ENCODE measurements at regions not wholly inside any gene's neighbourhood (a gene's known extent, or its start where the extent isn't known, plus 50 kb on each side); places are given as distances from the start of the nearest gene placed in this dataset.

DNA sequence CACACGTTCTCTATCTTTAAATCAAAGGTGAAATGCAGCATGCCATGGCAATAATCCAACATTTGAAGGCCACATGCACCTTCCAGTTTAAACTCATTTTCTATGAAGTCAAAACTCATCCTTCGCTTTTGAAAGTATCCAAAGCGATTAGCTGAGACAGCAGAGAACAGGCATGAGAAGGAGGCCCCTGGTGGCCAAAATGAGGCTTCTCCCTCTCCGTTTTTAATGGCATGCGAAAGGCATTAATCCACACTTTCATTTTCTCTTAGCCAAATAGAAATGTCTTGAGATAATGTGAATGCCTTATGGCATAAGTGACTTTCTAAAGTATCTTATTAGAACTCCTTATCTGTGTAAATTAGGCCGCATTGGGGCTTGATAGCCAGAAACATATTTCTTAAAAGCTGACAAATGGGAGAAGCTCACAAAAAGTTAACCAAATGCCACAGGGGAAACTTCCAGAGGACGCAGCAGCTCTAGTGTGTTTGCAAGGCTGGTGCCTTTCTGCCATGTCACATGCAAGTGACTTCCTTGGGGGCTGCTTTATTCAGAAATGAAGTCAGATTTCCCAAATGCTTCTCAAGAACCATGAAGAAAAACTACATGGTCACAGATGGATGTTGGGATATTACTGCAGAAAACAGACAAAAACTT is 1189.6 kb downstream of the SORCS1 start:
- no peak for TF ChIP-seq EZH2 (IDR thresholded peaks at IDR 0.05; ENCODE audit: borderline replicate concordance, insufficient read depth, low read depth, low read length, poor library complexity, severe bottlenecking)
- TF ChIP-seq, protein P1, sequence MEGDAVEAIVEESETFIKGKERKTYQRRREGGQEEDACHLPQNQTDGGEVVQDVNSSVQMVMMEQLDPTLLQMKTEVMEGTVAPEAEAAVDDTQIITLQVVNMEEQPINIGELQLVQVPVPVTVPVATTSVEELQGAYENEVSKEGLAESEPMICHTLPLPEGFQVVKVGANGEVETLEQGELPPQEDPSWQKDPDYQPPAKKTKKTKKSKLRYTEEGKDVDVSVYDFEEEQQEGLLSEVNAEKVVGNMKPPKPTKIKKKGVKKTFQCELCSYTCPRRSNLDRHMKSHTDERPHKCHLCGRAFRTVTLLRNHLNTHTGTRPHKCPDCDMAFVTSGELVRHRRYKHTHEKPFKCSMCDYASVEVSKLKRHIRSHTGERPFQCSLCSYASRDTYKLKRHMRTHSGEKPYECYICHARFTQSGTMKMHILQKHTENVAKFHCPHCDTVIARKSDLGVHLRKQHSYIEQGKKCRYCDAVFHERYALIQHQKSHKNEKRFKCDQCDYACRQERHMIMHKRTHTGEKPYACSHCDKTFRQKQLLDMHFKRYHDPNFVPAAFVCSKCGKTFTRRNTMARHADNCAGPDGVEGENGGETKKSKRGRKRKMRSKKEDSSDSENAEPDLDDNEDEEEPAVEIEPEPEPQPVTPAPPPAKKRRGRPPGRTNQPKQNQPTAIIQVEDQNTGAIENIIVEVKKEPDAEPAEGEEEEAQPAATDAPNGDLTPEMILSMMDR (IDR thresholded peaks at IDR 0.05): no peak

Measured in B cell (primary cell).